ENCODE measurements at regions not wholly inside any gene's neighbourhood (a gene's known extent, or its start where the extent isn't known, plus 50 kb on each side); places are given as distances from the start of the nearest gene placed in this dataset.

DNA sequence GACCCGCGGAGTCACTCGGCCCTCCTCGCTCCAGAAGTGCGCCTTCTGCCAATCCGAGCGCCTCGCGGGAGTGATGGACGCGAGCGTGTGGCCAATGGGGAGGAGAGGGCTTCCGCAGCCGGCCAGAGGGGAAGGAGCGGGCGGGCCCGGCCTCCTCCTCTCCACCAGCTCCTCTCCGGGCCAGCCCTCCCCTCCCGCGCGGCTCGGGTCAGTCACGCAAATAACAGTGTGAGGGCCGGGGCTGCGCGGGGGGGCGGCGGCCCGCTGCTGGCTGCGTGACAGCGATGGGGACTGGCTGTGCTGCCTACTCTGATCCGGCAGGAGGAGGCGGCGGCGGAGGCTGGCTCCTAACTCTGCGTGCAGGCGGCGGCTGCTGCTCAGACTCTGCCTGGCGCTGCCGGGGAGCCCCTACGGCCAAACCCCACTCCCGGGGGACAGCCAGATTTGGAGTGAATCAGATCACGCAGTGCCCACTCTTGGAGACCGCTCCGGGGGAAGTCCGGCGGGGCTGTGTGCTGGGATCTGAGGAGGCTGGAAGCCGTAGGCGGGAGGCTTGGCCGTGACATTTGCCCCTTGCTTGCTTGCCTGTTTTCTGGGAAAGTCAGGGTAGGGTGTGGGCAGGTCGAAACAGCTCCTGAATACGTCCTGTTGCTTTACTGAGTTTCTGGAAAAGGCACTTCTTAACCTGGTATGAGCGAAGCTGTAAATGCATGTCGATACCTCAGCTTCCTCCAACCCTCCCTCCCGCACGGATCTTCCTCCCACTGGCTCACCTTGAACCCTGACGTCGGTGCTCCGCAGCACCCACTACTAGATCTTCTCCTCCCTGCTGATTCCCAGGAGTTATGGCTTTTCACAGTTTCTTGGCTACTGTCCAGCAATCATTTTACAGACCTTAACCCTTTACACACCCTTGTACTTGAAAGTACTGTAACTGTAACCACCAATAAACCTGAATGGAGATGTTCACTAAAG, 97.9 kb upstream of the SERTAD2 start (continued):
- TF ChIP-seq, protein P1, sequence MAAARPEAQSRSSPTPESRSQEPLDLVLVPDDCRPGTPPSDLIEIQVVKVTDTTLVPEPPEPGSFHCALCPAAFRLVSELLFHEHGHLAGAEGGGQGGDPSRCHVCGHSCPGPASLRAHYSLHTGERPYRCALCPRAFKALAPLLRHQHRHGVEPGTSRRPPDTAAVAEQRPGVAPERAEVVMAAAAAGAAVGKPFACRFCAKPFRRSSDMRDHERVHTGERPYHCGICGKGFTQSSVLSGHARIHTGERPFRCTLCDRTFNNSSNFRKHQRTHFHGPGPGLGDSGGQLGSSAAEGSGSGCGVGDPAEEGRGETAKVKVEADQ (CRISPR knock-in tag; IDR thresholded peaks at IDR 0.05; ENCODE audit: borderline replicate concordance) = no peak
- TF ChIP-seq, protein P2, sequence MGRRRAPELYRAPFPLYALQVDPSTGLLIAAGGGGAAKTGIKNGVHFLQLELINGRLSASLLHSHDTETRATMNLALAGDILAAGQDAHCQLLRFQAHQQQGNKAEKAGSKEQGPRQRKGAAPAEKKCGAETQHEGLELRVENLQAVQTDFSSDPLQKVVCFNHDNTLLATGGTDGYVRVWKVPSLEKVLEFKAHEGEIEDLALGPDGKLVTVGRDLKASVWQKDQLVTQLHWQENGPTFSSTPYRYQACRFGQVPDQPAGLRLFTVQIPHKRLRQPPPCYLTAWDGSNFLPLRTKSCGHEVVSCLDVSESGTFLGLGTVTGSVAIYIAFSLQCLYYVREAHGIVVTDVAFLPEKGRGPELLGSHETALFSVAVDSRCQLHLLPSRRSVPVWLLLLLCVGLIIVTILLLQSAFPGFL (CRISPR knock-in tag; IDR thresholded peaks at IDR 0.05) = no peak
- TF ChIP-seq FOXJ3 (CRISPR knock-in tag; IDR thresholded peaks at IDR 0.05; ENCODE audit: borderline replicate concordance) (no peak), ZNF33B (CRISPR knock-in tag; IDR thresholded peaks at IDR 0.05) (no peak), ZNF33A (CRISPR knock-in tag; IDR thresholded peaks at IDR 0.05; ENCODE audit: borderline replicate concordance) (peak; percentile 78; the same call in 1 of the 2 replicates), ZNF282 (IDR thresholded peaks at IDR 0.05; ENCODE audit: partially characterized antibody) (no peak), ZNF550 (CRISPR knock-in tag; IDR thresholded peaks at IDR 0.05; ENCODE audit: borderline replicate concordance) (0 out of 2 replicates have a peak, but pooled peaks have one; percentile 65), ZFP1 (CRISPR knock-in tag; IDR thresholded peaks at IDR 0.05) (peak; percentile 60; the same call in 1 of the 2 replicates), CHD2 (IDR thresholded peaks at IDR 0.05; ENCODE audit: low read depth, low read length) (no peak), ZNF615 (CRISPR knock-in tag; IDR thresholded peaks at IDR 0.05; ENCODE audit: borderline replicate concordance) (no peak), ZNF205 (CRISPR knock-in tag; IDR thresholded peaks at IDR 0.05) (no peak), BORCS8-MEF2B (CRISPR knock-in tag; IDR thresholded peaks at IDR 0.05) (peak; percentile 92), MYC (CRISPR knock-in tag; IDR thresholded peaks at IDR 0.05; ENCODE audit: borderline replicate concordance) (peak; percentile 64; the same call in 1 of the 2 replicates), ZNF256 (CRISPR knock-in tag; conservative IDR thresholded peaks at IDR 0.05) (no peak), ZNF17 (CRISPR knock-in tag; IDR thresholded peaks at IDR 0.05) (no peak), ZNF616 (CRISPR knock-in tag; IDR thresholded peaks at IDR 0.05; ENCODE audit: low read depth) (0 out of 2 replicates have a peak, but pooled peaks have one; percentile 19), ZNF670 (CRISPR knock-in tag; IDR thresholded peaks at IDR 0.05; ENCODE audit: borderline replicate concordance) (peak; percentile 90; the same call in 1 of the 2 replicates)
- TF ChIP-seq, protein P3, sequence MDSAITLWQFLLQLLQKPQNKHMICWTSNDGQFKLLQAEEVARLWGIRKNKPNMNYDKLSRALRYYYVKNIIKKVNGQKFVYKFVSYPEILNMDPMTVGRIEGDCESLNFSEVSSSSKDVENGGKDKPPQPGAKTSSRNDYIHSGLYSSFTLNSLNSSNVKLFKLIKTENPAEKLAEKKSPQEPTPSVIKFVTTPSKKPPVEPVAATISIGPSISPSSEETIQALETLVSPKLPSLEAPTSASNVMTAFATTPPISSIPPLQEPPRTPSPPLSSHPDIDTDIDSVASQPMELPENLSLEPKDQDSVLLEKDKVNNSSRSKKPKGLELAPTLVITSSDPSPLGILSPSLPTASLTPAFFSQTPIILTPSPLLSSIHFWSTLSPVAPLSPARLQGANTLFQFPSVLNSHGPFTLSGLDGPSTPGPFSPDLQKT (CRISPR knock-in tag; IDR thresholded peaks at IDR 0.05; ENCODE audit: borderline replicate concordance) = no peak
- TF ChIP-seq, protein P4, sequence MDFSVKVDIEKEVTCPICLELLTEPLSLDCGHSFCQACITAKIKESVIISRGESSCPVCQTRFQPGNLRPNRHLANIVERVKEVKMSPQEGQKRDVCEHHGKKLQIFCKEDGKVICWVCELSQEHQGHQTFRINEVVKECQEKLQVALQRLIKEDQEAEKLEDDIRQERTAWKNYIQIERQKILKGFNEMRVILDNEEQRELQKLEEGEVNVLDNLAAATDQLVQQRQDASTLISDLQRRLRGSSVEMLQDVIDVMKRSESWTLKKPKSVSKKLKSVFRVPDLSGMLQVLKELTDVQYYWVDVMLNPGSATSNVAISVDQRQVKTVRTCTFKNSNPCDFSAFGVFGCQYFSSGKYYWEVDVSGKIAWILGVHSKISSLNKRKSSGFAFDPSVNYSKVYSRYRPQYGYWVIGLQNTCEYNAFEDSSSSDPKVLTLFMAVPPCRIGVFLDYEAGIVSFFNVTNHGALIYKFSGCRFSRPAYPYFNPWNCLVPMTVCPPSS (IDR thresholded peaks at IDR 0.05) = no peak
- TF ChIP-seq, protein P5, sequence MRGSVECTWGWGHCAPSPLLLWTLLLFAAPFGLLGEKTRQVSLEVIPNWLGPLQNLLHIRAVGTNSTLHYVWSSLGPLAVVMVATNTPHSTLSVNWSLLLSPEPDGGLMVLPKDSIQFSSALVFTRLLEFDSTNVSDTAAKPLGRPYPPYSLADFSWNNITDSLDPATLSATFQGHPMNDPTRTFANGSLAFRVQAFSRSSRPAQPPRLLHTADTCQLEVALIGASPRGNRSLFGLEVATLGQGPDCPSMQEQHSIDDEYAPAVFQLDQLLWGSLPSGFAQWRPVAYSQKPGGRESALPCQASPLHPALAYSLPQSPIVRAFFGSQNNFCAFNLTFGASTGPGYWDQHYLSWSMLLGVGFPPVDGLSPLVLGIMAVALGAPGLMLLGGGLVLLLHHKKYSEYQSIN (CRISPR knock-in tag; IDR thresholded peaks at IDR 0.05; ENCODE audit: borderline replicate concordance) = no peak
- TF ChIP-seq, protein P6, sequence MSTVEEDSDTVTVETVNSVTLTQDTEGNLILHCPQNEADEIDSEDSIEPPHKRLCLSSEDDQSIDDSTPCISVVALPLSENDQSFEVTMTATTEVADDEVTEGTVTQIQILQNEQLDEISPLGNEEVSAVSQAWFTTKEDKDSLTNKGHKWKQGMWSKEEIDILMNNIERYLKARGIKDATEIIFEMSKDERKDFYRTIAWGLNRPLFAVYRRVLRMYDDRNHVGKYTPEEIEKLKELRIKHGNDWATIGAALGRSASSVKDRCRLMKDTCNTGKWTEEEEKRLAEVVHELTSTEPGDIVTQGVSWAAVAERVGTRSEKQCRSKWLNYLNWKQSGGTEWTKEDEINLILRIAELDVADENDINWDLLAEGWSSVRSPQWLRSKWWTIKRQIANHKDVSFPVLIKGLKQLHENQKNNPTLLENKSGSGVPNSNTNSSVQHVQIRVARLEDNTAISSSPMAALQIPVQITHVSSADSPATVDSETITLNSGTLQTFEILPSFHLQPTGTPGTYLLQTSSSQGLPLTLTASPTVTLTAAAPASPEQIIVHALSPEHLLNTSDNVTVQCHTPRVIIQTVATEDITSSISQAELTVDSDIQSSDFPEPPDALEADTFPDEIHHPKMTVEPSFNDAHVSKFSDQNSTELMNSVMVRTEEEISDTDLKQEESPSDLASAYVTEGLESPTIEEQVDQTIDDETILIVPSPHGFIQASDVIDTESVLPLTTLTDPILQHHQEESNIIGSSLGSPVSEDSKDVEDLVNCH (CRISPR knock-in tag; IDR thresholded peaks at IDR 0.05) = no peak

Measured in HepG2 (cell line).